ENCODE measurements at regions not wholly inside any gene's neighbourhood (a gene's known extent, or its start where the extent isn't known, plus 50 kb on each side); places are given as distances from the start of the nearest gene placed in this dataset.

DNA sequence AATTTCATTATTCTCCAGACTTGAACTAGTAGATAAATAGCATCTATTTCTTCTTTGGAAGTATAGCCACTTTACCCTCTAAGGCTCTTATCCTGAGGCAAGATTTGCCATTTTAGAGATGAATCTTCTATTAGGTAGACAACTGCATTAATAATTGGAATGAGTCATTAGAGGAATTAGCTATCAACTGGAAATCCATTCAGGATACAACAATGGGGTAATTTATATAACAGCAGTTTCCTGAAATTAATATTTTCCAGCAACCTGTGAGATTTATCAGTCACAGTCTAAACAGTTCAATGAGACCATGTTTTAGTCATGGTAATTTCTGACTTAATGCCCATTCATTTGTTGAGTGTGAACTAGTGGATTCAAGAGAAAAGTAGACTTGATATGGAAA lies 928.6 kb upstream of the MBL2 start:
- Histone ChIP-seq H3K27ac (ENCODE audit: low read depth, low read length) (no peak overlapping the region), H3K4me3 (ENCODE audit: low read depth in 1 of 5, low read length in 5 of 5) (no peak overlapping the region), H3K4me1 (ENCODE audit: control insufficient read depth in 5 of 5, insufficient read depth in 5 of 5, low read length in 5 of 5) (no peaks in the 10 kb centered on the region), H3K9me3 (ENCODE audit: control insufficient read depth in 5 of 5, low read length in 5 of 5) (no peaks in the 10 kb centered on the region), H3K27me3 (ENCODE audit: control insufficient read depth in 5 of 5, insufficient read depth in 4 of 5, low read length in 5 of 5) (no peaks in the 10 kb centered on the region), H3K36me3 (ENCODE audit: control insufficient read depth in 5 of 5, insufficient read depth in 5 of 5, low read length in 5 of 5) (no peaks in the 10 kb centered on the region), H3K9ac (ENCODE audit: low read length in 5 of 5) (no peak overlapping the region)

DNA sequence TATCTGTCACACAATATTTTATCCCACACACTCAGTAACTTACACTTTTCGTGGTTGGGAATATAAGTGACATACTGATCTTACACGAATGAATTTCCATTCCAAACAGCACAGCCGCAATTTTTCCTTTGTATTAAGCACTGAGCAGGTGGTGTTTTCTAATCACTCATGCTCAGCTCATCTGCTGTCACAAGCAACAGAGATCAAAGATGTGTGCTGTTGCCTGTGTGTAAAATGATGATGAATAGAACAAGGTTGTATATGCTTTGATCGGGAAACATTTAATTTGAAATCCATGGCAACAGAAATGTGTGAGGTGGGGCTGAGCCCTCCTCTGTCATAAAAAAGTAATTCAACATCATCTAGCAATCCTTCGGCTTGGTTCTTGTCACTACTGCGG lies 927.7 kb upstream of the MBL2 start:
- Histone ChIP-seq H3K27me3 (ENCODE audit: control insufficient read depth in 5 of 5, insufficient read depth in 4 of 5, low read length in 5 of 5) (no peaks in the 10 kb centered on the region), H3K36me3 (ENCODE audit: control insufficient read depth in 5 of 5, insufficient read depth in 5 of 5, low read length in 5 of 5) (no peaks in the 10 kb centered on the region), H3K4me3 (ENCODE audit: low read depth in 1 of 5, low read length in 5 of 5) (no peak overlapping the region), H3K27ac (ENCODE audit: low read depth, low read length) (no peak overlapping the region), H3K4me1 (ENCODE audit: control insufficient read depth in 5 of 5, insufficient read depth in 5 of 5, low read length in 5 of 5) (no peaks in the 10 kb centered on the region), H3K9ac (ENCODE audit: low read length in 5 of 5) (no peak overlapping the region), H3K9me3 (ENCODE audit: control insufficient read depth in 5 of 5, low read length in 5 of 5) (no peaks in the 10 kb centered on the region)

DNA sequence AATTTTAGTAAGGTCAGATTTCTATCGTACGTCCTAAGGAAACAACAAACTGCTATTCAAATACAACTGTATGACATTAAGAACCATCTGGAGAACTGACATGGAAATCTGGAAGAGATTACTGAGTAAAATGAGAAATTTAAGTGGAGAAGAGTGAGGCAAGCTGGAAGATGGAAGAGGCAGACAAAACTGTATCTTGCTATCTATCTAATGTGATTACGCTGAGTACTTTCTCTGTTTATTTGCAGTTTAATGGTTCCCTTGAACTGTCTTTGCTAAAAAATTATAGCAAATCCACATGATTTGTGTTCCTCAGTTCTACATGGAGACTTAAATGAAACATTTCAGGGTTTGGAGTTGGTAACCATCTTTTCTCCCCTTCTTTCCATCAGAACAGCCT lies 927.1 kb upstream of the MBL2 start:
- Histone ChIP-seq H3K36me3 (ENCODE audit: control insufficient read depth in 5 of 5, insufficient read depth in 5 of 5, low read length in 5 of 5) (no peaks in the 10 kb centered on the region), H3K4me3 (ENCODE audit: low read depth in 1 of 5, low read length in 5 of 5) (no peak overlapping the region), H3K4me1 (ENCODE audit: control insufficient read depth in 5 of 5, insufficient read depth in 5 of 5, low read length in 5 of 5) (no peaks in the 10 kb centered on the region), H3K9ac (ENCODE audit: low read length in 5 of 5) (no peak overlapping the region), H3K9me3 (ENCODE audit: control insufficient read depth in 5 of 5, low read length in 5 of 5) (no peaks in the 10 kb centered on the region), H3K27ac (ENCODE audit: low read depth, low read length) (no peak overlapping the region), H3K27me3 (ENCODE audit: control insufficient read depth in 5 of 5, insufficient read depth in 4 of 5, low read length in 5 of 5) (no peaks in the 10 kb centered on the region)

DNA sequence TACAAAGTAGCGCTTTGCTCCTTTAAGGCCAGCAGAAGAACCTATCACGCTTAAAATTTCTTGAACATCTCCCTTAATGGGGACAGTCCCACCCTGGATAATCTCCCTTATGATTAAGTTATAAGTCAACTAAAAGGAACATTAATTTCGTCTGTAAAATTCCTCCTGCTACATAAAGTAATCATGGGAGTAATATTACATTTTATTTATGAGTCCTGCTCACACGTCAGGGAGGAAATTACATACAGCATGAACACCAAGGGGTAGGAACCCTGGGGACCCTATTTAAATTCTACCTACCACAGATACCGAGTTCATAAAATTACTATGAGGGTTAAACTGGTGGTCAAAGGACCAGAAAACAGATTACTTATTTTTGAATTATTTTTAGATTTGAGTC lies 926.6 kb upstream of the MBL2 start:
- no peaks in the 10 kb centered on the region for H3K36me3 ChIP-seq (ENCODE audit: control insufficient read depth in 5 of 5, insufficient read depth in 5 of 5, low read length in 5 of 5)
- H3K27ac ChIP-seq (ENCODE audit: low read depth, low read length) = no peak overlapping the region
- H3K9ac ChIP-seq (ENCODE audit: low read length in 5 of 5) = no peak overlapping the region

DNA sequence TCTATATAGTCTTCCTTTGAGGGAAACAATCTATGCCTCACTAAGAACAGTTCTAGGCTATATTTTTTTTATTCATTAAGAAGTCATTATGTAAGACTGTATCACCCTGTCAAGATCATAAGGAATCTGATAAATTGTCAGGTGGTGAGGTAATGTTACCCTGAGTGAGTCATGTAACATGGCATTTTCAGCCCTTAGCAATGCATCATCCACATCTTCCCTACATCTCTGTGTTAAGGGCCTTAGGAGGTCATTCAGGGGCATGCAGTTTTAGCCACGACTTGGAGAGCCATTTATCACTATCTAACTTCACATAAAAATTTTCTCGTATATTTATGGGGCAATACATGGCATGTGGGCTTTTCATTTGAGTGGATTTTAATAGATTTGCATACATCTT lies 924.5 kb upstream of the MBL2 start:
- Histone ChIP-seq H3K36me3 (ENCODE audit: control insufficient read depth in 5 of 5, insufficient read depth in 5 of 5, low read length in 5 of 5) (no peaks in the 10 kb centered on the region), H3K9ac (ENCODE audit: low read length in 5 of 5) (no peak overlapping the region), H3K27me3 (ENCODE audit: control insufficient read depth in 5 of 5, insufficient read depth in 4 of 5, low read length in 5 of 5) (no peaks in the 10 kb centered on the region), H3K4me3 (ENCODE audit: low read depth in 1 of 5, low read length in 5 of 5) (no peak overlapping the region), H3K4me1 (ENCODE audit: control insufficient read depth in 5 of 5, insufficient read depth in 5 of 5, low read length in 5 of 5) (no peaks in the 10 kb centered on the region), H3K9me3 (ENCODE audit: control insufficient read depth in 5 of 5, low read length in 5 of 5) (no peaks in the 10 kb centered on the region), H3K27ac (ENCODE audit: low read depth, low read length) (no peak overlapping the region)

More for the DNA sequence above, 926.6 kb upstream of the MBL2 start:
- Histone ChIP-seq H3K4me1 (ENCODE audit: control insufficient read depth in 5 of 5, insufficient read depth in 5 of 5, low read length in 5 of 5) (no peaks in the 10 kb centered on the region), H3K9me3 (ENCODE audit: control insufficient read depth in 5 of 5, low read length in 5 of 5) (no peaks in the 10 kb centered on the region), H3K27me3 (ENCODE audit: control insufficient read depth in 5 of 5, insufficient read depth in 4 of 5, low read length in 5 of 5) (no peaks in the 10 kb centered on the region), H3K4me3 (ENCODE audit: low read depth in 1 of 5, low read length in 5 of 5) (no peak overlapping the region)

DNA sequence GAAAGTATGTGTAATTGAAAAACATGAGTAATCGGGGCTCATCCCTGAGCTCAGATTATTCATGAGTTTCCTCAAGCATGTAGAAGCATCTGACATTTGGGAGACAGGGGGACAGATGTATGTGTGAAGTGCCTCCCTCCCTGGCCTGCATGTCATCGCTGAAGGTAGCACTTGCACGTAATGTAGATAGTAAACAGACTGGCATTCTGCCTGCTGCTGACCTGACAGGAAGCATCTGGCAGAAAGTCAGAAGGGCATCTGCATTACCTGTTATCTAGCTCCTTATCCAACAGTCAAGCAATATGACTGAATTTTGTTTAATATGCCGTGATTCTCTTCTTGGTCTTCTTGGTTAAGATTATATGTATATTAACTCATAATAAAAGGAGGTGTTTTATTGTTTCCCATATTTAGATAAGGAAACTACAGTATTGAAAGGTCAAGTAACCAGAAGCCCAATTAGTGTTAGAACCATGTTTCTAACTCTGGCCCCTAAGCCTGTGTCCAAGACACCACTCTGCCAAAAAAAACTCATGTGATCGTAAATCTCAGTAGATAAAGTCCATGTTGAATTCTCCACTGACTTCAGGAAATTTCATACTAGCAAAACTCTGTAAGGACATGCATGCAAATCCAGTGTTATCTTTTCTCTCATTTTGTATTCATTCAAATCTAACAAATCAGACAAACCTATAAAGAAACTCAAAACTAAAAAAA lies 918.1 kb upstream of the MBL2 start:
- Histone ChIP-seq H3K4me3 (ENCODE audit: low read depth in 1 of 5, low read length in 5 of 5) (no peak overlapping the region), H3K27ac (ENCODE audit: low read depth, low read length) (no peak overlapping the region), H3K36me3 (ENCODE audit: control insufficient read depth in 5 of 5, insufficient read depth in 5 of 5, low read length in 5 of 5) (no peaks in the 10 kb centered on the region), H3K9ac (ENCODE audit: low read length in 5 of 5) (no peak overlapping the region), H3K27me3 (ENCODE audit: control insufficient read depth in 5 of 5, insufficient read depth in 4 of 5, low read length in 5 of 5) (no peaks in the 10 kb centered on the region), H3K9me3 (ENCODE audit: control insufficient read depth in 5 of 5, low read length in 5 of 5) (no peaks in the 10 kb centered on the region), H3K4me1 (ENCODE audit: control insufficient read depth in 5 of 5, insufficient read depth in 5 of 5, low read length in 5 of 5) (no peaks in the 10 kb centered on the region)

DNA sequence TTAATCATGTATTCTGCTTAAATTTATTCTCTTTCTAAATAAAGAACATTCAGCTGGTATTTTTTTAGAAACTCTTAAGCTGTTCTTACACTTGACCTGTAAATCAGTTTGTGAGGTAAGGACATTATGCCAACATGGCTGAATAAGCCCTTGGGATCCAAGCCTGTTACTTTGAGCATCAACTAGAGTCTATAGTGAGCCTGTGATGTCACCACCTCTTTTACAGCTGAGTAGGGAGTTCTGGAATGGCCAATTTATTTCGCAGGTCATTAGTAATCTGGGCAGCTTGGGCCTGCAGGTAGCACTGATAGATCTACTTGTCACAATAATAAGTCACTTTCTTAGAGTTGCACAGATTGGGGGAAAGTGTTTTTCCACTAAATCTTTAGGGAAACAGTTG lies 915.2 kb upstream of the MBL2 start:
- Histone ChIP-seq H3K4me3 (ENCODE audit: low read depth in 1 of 5, low read length in 5 of 5) (no peak overlapping the region), H3K27me3 (ENCODE audit: control insufficient read depth in 5 of 5, insufficient read depth in 4 of 5, low read length in 5 of 5) (no peaks in the 10 kb centered on the region), H3K36me3 (ENCODE audit: control insufficient read depth in 5 of 5, insufficient read depth in 5 of 5, low read length in 5 of 5) (no peaks in the 10 kb centered on the region), H3K4me1 (ENCODE audit: control insufficient read depth in 5 of 5, insufficient read depth in 5 of 5, low read length in 5 of 5) (no peaks in the 10 kb centered on the region), H3K9ac (ENCODE audit: low read length in 5 of 5) (no peak overlapping the region), H3K27ac (ENCODE audit: low read depth, low read length) (no peak overlapping the region), H3K9me3 (ENCODE audit: control insufficient read depth in 5 of 5, low read length in 5 of 5) (no peaks in the 10 kb centered on the region)

DNA sequence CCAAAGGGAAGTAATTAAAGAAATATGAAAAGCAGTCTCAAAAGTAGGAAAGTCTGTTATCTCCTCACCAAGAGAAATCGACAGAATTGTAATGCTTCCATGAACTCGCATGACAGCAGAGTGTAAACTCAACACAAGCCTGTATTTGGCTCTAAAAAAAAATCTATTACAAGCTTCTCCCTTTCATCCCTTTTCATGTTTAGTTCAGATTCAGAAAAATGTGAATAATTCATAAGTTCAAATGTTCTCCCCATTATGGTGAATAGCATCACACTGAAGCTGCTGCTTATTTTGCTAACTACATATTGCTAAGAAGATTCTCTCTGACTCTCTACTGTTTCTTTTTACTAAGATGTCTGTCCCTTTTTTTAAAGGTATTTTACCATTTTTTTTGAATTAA lies 910.3 kb upstream of the MBL2 start:
- H3K4me3 ChIP-seq (ENCODE audit: low read depth in 1 of 5, low read length in 5 of 5) = no peak overlapping the region
- no peak overlapping the region for H3K9ac ChIP-seq (ENCODE audit: low read length in 5 of 5)
- no peaks in the 10 kb centered on the region for H3K4me1 ChIP-seq (ENCODE audit: control insufficient read depth in 5 of 5, insufficient read depth in 5 of 5, low read length in 5 of 5)
- no peaks in the 10 kb centered on the region for H3K27me3 ChIP-seq (ENCODE audit: control insufficient read depth in 5 of 5, insufficient read depth in 4 of 5, low read length in 5 of 5)
- H3K27ac ChIP-seq (ENCODE audit: low read depth, low read length) = no peak overlapping the region
- H3K9me3 ChIP-seq (ENCODE audit: control insufficient read depth in 5 of 5, low read length in 5 of 5) = no peaks in the 10 kb centered on the region
- no peaks in the 10 kb centered on the region for H3K36me3 ChIP-seq (ENCODE audit: control insufficient read depth in 5 of 5, insufficient read depth in 5 of 5, low read length in 5 of 5)

DNA sequence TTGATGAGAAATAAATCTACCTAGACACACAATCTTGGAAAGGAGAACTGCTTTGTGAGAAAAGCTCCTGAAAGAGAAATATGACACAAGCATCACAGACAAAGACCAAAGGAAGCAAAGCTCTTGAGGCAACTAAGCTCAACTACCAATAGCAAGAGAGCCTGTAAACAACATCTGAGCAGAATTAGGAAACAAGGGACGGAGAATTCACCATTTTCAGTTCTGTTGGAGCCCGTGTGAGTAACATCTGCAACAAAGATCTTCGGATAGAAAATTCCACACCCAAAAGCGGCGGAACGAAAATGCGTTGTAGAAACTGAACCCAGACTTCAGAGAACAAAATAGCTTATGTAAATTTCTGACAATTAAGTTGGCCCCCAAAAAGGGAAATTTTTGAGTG lies 909.9 kb upstream of the MBL2 start:
- H3K36me3 ChIP-seq (ENCODE audit: control insufficient read depth in 5 of 5, insufficient read depth in 5 of 5, low read length in 5 of 5) = no peaks in the 10 kb centered on the region

DNA sequence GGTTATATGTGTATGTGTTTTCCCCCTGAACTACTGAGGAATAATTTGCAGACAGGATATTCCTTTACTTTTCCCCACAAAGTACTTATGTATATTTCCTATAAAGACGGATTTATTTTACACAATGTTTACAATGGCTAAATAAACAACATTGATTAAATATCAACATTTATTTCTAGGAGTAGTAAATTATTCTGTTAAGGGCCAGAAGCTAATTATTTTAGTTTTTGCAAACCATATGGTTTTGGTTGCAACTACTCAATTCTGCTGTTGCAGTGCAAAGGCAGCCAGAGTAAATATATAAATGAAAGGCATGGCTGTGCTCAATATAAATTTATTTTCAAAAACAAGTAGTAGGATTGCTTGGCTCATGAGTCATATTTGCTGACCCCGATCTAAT lies 907.1 kb upstream of the MBL2 start:
- no peaks in the 10 kb centered on the region for H3K9me3 ChIP-seq (ENCODE audit: control insufficient read depth in 5 of 5, low read length in 5 of 5)
- H3K4me3 ChIP-seq (ENCODE audit: low read depth in 1 of 5, low read length in 5 of 5) = no peak overlapping the region
- no peaks in the 10 kb centered on the region for H3K36me3 ChIP-seq (ENCODE audit: control insufficient read depth in 5 of 5, insufficient read depth in 5 of 5, low read length in 5 of 5)
- H3K9ac ChIP-seq (ENCODE audit: low read length in 5 of 5) = no peak overlapping the region
- H3K27ac ChIP-seq (ENCODE audit: low read depth, low read length) = no peak overlapping the region
- H3K4me1 ChIP-seq (ENCODE audit: control insufficient read depth in 5 of 5, insufficient read depth in 5 of 5, low read length in 5 of 5) = no peaks in the 10 kb centered on the region
- H3K27me3 ChIP-seq (ENCODE audit: control insufficient read depth in 5 of 5, insufficient read depth in 4 of 5, low read length in 5 of 5) = no peaks in the 10 kb centered on the region

More for the DNA sequence above, 909.9 kb upstream of the MBL2 start:
- Histone ChIP-seq H3K27ac (ENCODE audit: low read depth, low read length) (no peak overlapping the region), H3K9ac (ENCODE audit: low read length in 5 of 5) (no peak overlapping the region), H3K4me1 (ENCODE audit: control insufficient read depth in 5 of 5, insufficient read depth in 5 of 5, low read length in 5 of 5) (no peaks in the 10 kb centered on the region), H3K4me3 (ENCODE audit: low read depth in 1 of 5, low read length in 5 of 5) (no peak overlapping the region), H3K27me3 (ENCODE audit: control insufficient read depth in 5 of 5, insufficient read depth in 4 of 5, low read length in 5 of 5) (no peaks in the 10 kb centered on the region), H3K9me3 (ENCODE audit: control insufficient read depth in 5 of 5, low read length in 5 of 5) (no peaks in the 10 kb centered on the region)

DNA sequence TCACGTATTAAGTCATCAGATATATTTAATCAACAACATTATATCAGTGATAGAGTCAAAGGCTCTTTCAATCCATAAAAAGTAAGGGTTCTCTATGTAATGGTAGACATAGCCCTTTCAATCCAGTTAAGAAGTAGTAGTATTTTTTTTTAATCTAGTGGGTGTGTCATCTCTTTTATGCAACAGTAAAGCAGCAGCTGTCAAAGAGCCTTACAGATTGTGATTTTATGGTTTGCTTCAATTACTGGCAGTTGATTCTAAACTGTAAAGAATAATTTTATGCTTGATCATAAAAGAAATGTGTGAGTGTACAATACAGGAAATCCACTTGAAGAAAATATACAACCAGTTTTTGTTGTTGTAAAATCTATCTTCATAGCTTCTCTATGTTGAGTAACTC lies 902.6 kb upstream of the MBL2 start:
- peaks cover 0 to 3% (median 0%) of the 10 kb centered on the region in 5 donors for H3K36me3 ChIP-seq (ENCODE audit: control insufficient read depth in 5 of 5, insufficient read depth in 5 of 5, low read length in 5 of 5)
- no peak overlapping the region for H3K9ac ChIP-seq (ENCODE audit: low read length in 5 of 5)
- no peak overlapping the region for H3K4me3 ChIP-seq (ENCODE audit: low read depth in 1 of 5, low read length in 5 of 5)
- H3K27me3 ChIP-seq (ENCODE audit: control insufficient read depth in 5 of 5, insufficient read depth in 4 of 5, low read length in 5 of 5) = no peaks in the 10 kb centered on the region
- H3K27ac ChIP-seq (ENCODE audit: low read depth, low read length) = no peak overlapping the region
- H3K4me1 ChIP-seq (ENCODE audit: control insufficient read depth in 5 of 5, insufficient read depth in 5 of 5, low read length in 5 of 5) = no peaks in the 10 kb centered on the region
- H3K9me3 ChIP-seq (ENCODE audit: control insufficient read depth in 5 of 5, low read length in 5 of 5) = peaks cover 0 to 3% (median 0%) of the 10 kb centered on the region in 5 donors

Measured in subcutaneous abdominal adipose tissue (tissue), 5 donors.